ENCODE measurements at regions not wholly inside any gene's neighbourhood (a gene's known extent, or its start where the extent isn't known, plus 50 kb on each side); places are given as distances from the start of the nearest gene placed in this dataset.

DNA sequence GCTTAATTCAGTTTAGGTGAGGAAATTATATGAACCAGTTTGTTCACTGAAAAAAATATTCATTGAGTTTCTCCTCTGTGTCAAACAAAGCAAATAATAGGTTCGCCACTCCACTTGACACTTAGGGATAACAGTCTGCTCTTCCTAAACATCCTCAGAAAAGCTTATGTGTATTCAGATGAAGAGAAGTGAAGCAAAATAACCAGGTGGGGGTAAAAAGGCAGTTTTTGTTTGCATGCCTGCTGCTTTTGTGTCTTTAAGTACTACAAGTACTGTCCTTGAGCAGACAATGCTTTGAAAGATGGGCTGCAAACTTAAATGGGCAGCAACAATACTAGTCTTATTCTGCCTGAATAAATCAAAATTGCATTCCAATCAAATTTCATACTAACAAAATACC, 910.7 kb upstream of the MDGA2 start:
- TF ChIP-seq EZH2 (IDR thresholded peaks at IDR 0.05; ENCODE audit: borderline replicate concordance, low read length): no peak
- TF ChIP-seq, protein P1, sequence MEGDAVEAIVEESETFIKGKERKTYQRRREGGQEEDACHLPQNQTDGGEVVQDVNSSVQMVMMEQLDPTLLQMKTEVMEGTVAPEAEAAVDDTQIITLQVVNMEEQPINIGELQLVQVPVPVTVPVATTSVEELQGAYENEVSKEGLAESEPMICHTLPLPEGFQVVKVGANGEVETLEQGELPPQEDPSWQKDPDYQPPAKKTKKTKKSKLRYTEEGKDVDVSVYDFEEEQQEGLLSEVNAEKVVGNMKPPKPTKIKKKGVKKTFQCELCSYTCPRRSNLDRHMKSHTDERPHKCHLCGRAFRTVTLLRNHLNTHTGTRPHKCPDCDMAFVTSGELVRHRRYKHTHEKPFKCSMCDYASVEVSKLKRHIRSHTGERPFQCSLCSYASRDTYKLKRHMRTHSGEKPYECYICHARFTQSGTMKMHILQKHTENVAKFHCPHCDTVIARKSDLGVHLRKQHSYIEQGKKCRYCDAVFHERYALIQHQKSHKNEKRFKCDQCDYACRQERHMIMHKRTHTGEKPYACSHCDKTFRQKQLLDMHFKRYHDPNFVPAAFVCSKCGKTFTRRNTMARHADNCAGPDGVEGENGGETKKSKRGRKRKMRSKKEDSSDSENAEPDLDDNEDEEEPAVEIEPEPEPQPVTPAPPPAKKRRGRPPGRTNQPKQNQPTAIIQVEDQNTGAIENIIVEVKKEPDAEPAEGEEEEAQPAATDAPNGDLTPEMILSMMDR (conservative IDR thresholded peaks at IDR 0.05 in 1 of 2, IDR thresholded peaks at IDR 0.05 in 1 of 2; ENCODE audit: extremely low read depth in 1 of 2, insufficient read depth in 1 of 2, low read depth in 1 of 2, low read length in 2 of 2): no peak

Data from mammary epithelial cell (primary cell).